HEK293T (cell line): ENCODE measurements at regions not wholly inside any gene's neighbourhood (a gene's known extent, or its start where the extent isn't known, plus 50 kb on each side); places are given as distances from the start of the nearest gene placed in this dataset.

Source experiments
- CTCF ChIA-PET: fragments of 350-600 bp; formaldehyde crosslinking; extraction: SDS; loops from one replicate; lab custom pipeline; 2021; ENCODE audit warnings: antibody characterized with exemption, inconsistent platforms; lab: Yijun Ruan, JAX
- POLR2A ChIA-PET: fragments of 350-600 bp; formaldehyde crosslinking; extraction: SDS; loops from one replicate; lab custom pipeline; 2020; ENCODE audit warnings: antibody characterized with exemption, inconsistent platforms; lab: Yijun Ruan, JAX
- DNase-seq: peaks from one replicate; pipeline ENCODE4 v3.0.0; 2012; ENCODE audit warnings: mixed read lengths; ENCODE audit errors: extremely low spot score
- ARNT ChIP-seq: fragments of 450-650 bp; IDR thresholded peaks from 2 replicates; pipeline ENCODE4 v1.6.1; 2017; ENCODE audit warnings: mild to moderate bottlenecking
- BHLHE40 ChIP-seq: fragments of 450-650 bp; IDR thresholded peaks from 2 replicates; pipeline ENCODE4 v1.6.1; 2016; ENCODE audit warnings: mild to moderate bottlenecking, moderate library complexity, borderline replicate concordance
- CTBP1 ChIP-seq: fragments of 450-650 bp; IDR thresholded peaks from 2 replicates; pipeline ENCODE4 v1.6.1; 2016; ENCODE audit warnings: borderline replicate concordance
- ELF4 ChIP-seq: fragments of 450-650 bp; IDR thresholded peaks from 2 replicates; pipeline ENCODE4 v1.6.1; 2017; ENCODE audit warnings: antibody characterized with exemption
- FOXA1 ChIP-seq: fragments of 450-650 bp; IDR thresholded peaks from 2 replicates; pipeline ENCODE4 v1.6.1; 2016; ENCODE audit warnings: mild to moderate bottlenecking
- FOXK2 ChIP-seq: fragments of 450-650 bp; IDR thresholded peaks from 2 replicates; pipeline ENCODE4 v1.6.1; 2016; ENCODE audit warnings: mild to moderate bottlenecking
- FOXM1 ChIP-seq: fragments of 450-650 bp; IDR thresholded peaks from 2 replicates; pipeline ENCODE4 v1.6.1; 2017; ENCODE audit warnings: mild to moderate bottlenecking, borderline replicate concordance
- HDGF ChIP-seq: fragments of 450-650 bp; IDR thresholded peaks from 2 replicates; pipeline ENCODE4 v1.6.1; 2017; ENCODE audit warnings: antibody characterized with exemption, borderline replicate concordance
- L3MBTL2 ChIP-seq: fragments of 450-650 bp; conservative IDR thresholded peaks from 2 replicates; pipeline ENCODE4 v1.6.1; 2016; ENCODE audit warnings: mild to moderate bottlenecking
- LEF1 ChIP-seq: fragments of 450-650 bp; IDR thresholded peaks from 2 replicates; pipeline ENCODE4 v1.6.1; 2017; ENCODE audit warnings: mild to moderate bottlenecking, borderline replicate concordance
- NFRKB ChIP-seq: fragments of 450-650 bp; IDR thresholded peaks from 2 replicates; pipeline ENCODE4 v1.6.1; 2016; ENCODE audit warnings: mild to moderate bottlenecking, moderate library complexity
- PKNOX1 ChIP-seq: fragments of 450-650 bp; IDR thresholded peaks from 2 replicates; pipeline ENCODE4 v1.6.1; 2016
- SP1 ChIP-seq: fragments of 450-650 bp; IDR thresholded peaks from 2 replicates; pipeline ENCODE4 v1.6.1; 2017
- SUZ12 ChIP-seq: fragments of 450-650 bp; IDR thresholded peaks from 2 replicates; pipeline ENCODE4 v1.6.1; 2016; ENCODE audit warnings: mild to moderate bottlenecking
- TARDBP ChIP-seq: fragments of 450-650 bp; IDR thresholded peaks from 2 replicates; pipeline ENCODE4 v1.6.1; 2016
- ZNF384 ChIP-seq: fragments of 450-650 bp; IDR thresholded peaks from 2 replicates; pipeline ENCODE4 v1.6.1; 2016

GRCh38 chr9:107625383-107625984 lies 135.9 kb upstream of the KLF4 start:
- TF ChIP-seq FOXM1 (no peak), TARDBP (no peak), ARNT (no peak), LEF1 (no peak), L3MBTL2 (no peak), SUZ12 (no peak), FOXA1 (no peak), ZNF384 (no peak)
- ChIA-PET CTCF (no interaction called here), POLR2A (no interaction called here)

GRCh38 chr9:107624234-107624948 lies 134.8 kb upstream of the KLF4 start:
- ChIA-PET POLR2A (no interaction called here), CTCF (no interaction called here)
- no peak for DNase-seq

More at GRCh38 chr9:107625383-107625984, 135.9 kb upstream of the KLF4 start:
- DNase-seq, result no peak

GRCh38 chr9:107621436-107621835 lies 131.9 kb upstream of the KLF4 start:
- DNase-seq, result no peak
- ChIA-PET POLR2A (no interaction called here), CTCF (no interaction called here)
- TF ChIP-seq ZNF384, result no peak
- TF ChIP-seq LEF1, result no peak
- TF ChIP-seq FOXA1, result no peak
- TF ChIP-seq TARDBP, result no peak

More at GRCh38 chr9:107624234-107624948, 134.8 kb upstream of the KLF4 start:
- TF ChIP-seq BHLHE40 (no peak), ARNT (no peak), FOXK2 (no peak), NFRKB (no peak), PKNOX1 (no peak), TARDBP (no peak)

- CTCF ChIA-PET, result no interaction called here
- POLR2A ChIA-PET, result no interaction called here
- no peak for TF ChIP-seq TARDBP
- TF ChIP-seq CTBP1, result no peak
- no peak for TF ChIP-seq LEF1
- TF ChIP-seq BHLHE40, result no peak
- no peak for TF ChIP-seq ARNT
- no peak for TF ChIP-seq FOXA1
- TF ChIP-seq HDGF, result no peak
- TF ChIP-seq FOXM1, result no peak
- TF ChIP-seq L3MBTL2, result no peak
- TF ChIP-seq ELF4, result no peak
- no peak for TF ChIP-seq NFRKB
- no peak for TF ChIP-seq SP1
- TF ChIP-seq PKNOX1, result no peak
- TF ChIP-seq ZNF384, result no peak
- TF ChIP-seq SUZ12, result no peak
- TF ChIP-seq FOXK2, result no peak
- DNase-seq, result no peak
Measured at GRCh38 chr9:107620801-107621200, 131.2 kb upstream of the KLF4 start.

- no peak for DNase-seq
- ChIA-PET CTCF (no interaction called here), POLR2A (no interaction called here)
- TF ChIP-seq SP1 (no peak), BHLHE40 (no peak), CTBP1 (no peak), HDGF (no peak), FOXK2 (no peak), ARNT (no peak), SUZ12 (no peak), ZNF384 (no peak), NFRKB (no peak), L3MBTL2 (no peak), FOXM1 (no peak), LEF1 (no peak)
Measured at GRCh38 chr9:107620236-107620635, 130.7 kb upstream of the KLF4 start.

- TF ChIP-seq SP1 (no peak), NFRKB (no peak)
- no peak for DNase-seq
- CTCF ChIA-PET, result no interaction called here
- POLR2A ChIA-PET, result no interaction called here
Measured at GRCh38 chr9:107615321-107615720, 125.8 kb upstream of the KLF4 start.

GRCh38 chr9:107614765-107615164 lies 125.2 kb upstream of the KLF4 start:
- ChIA-PET CTCF (no interaction called here), POLR2A (no interaction called here)
- no peak for DNase-seq
- TF ChIP-seq ZNF384 (no peak), HDGF (no peak), CTBP1 (no peak), ELF4 (no peak), ARNT (no peak), LEF1 (no peak), FOXA1 (no peak), SUZ12 (no peak), BHLHE40 (no peak), SP1 (no peak), FOXK2 (no peak), TARDBP (no peak), FOXM1 (no peak), PKNOX1 (no peak), L3MBTL2 (no peak), NFRKB (no peak)
